H9 (cell line): ENCODE measurements at regions not wholly inside any gene's neighbourhood (a gene's known extent, or its start where the extent isn't known, plus 50 kb on each side); places are given as distances from the start of the nearest gene placed in this dataset.

Experiments used
- DNase-seq: peaks from one replicate; pipeline ENCODE4 v3.0.0-alpha.2; 2017
- H2AFZ ChIP-seq: one replicate; pipeline ENCODE4 v1.6.1; 2013; ENCODE audit warnings: mild to moderate bottlenecking, low read length, control low read depth, moderate library complexity
- H2AK5ac ChIP-seq: 2 replicates; pipeline ENCODE4 v1.6.1; 2013; ENCODE audit warnings: low read length, control low read depth, mixed read lengths; ENCODE audit not compliant: insufficient read length
- H2BK120ac ChIP-seq: one replicate; pipeline ENCODE4 v1.6.1; 2013; ENCODE audit warnings: low read depth, mild to moderate bottlenecking, low read length, control low read depth, inconsistent platforms; ENCODE audit not compliant: poor library complexity, severe bottlenecking
- H2BK12ac ChIP-seq: 2 replicates; pipeline ENCODE4 v1.6.1; 2013; ENCODE audit warnings: low read length, control low read depth, mixed read lengths, low read depth; ENCODE audit not compliant: insufficient read length
- H2BK15ac ChIP-seq: 2 replicates; pipeline ENCODE4 v1.6.1; 2013; ENCODE audit warnings: low read depth, low read length, control low read depth
- H2BK20ac ChIP-seq: one replicate; pipeline ENCODE4 v1.6.1; 2013; ENCODE audit warnings: low read depth, mild to moderate bottlenecking, low read length, control low read depth, inconsistent platforms; ENCODE audit not compliant: poor library complexity, severe bottlenecking
- H2BK5ac ChIP-seq: 2 replicates; pipeline ENCODE4 v1.6.1; 2013; ENCODE audit warnings: low read length, control low read depth, mixed read lengths; ENCODE audit not compliant: insufficient read length
- H3K14ac ChIP-seq: 2 replicates; pipeline ENCODE4 v1.6.1; 2013; ENCODE audit warnings: low read length, control low read depth; ENCODE audit not compliant: insufficient read depth
- H3K18ac ChIP-seq: 2 replicates; pipeline ENCODE4 v1.6.1; 2013; ENCODE audit warnings: low read depth, mild to moderate bottlenecking, mixed read lengths, low read length, control low read depth; ENCODE audit not compliant: insufficient read length
- H3K23ac ChIP-seq: 2 replicates; pipeline ENCODE4 v1.6.1; 2013; ENCODE audit warnings: low read length, control low read depth, mixed read lengths, low read depth; ENCODE audit not compliant: insufficient read length
- H3K23me2 ChIP-seq: 2 replicates; pipeline ENCODE4 v1.6.1; 2013; ENCODE audit warnings: low read depth, mild to moderate bottlenecking, mixed read lengths, low read length, control low read depth; ENCODE audit not compliant: insufficient read length, poor library complexity, severe bottlenecking
- H3K27ac ChIP-seq: 2 replicates; pipeline ENCODE4 v1.5.1; 2013; ENCODE audit warnings: low read length, control low read depth, mixed read lengths, low read depth; ENCODE audit not compliant: insufficient read length
- H3K27me3 ChIP-seq: 2 replicates; pipeline ENCODE4 v1.6.1; 2013; ENCODE audit warnings: low read length, control low read depth, inconsistent platforms; ENCODE audit not compliant: insufficient read depth
- H3K4ac ChIP-seq: 2 replicates; pipeline ENCODE4 v1.6.1; 2013; ENCODE audit warnings: low read depth, mild to moderate bottlenecking, control low read depth, inconsistent platforms, low read length, moderate library complexity
- H3K4me1 ChIP-seq: 2 replicates; pipeline ENCODE4 v1.6.1; 2013; ENCODE audit warnings: low read length, control low read depth, inconsistent platforms; ENCODE audit not compliant: insufficient read depth
- H3K4me2 ChIP-seq: 2 replicates; pipeline ENCODE4 v1.6.1; 2013; ENCODE audit warnings: low read length, control low read depth, mixed read lengths; ENCODE audit not compliant: insufficient read length, insufficient read depth
- H3K56ac ChIP-seq: 2 replicates; pipeline ENCODE4 v1.6.1; 2013; ENCODE audit warnings: low read depth, mild to moderate bottlenecking, mixed read lengths, low read length, control low read depth; ENCODE audit not compliant: insufficient read length
- H3K79me1 ChIP-seq: 2 replicates; pipeline ENCODE4 v1.6.1; 2013; ENCODE audit warnings: low read depth, mild to moderate bottlenecking, moderate library complexity, low read length, control low read depth, inconsistent platforms; ENCODE audit not compliant: insufficient read depth, poor library complexity, severe bottlenecking
- H3K79me2 ChIP-seq: 2 replicates; pipeline ENCODE4 v1.6.1; 2013; ENCODE audit warnings: low read length, control low read depth, inconsistent platforms; ENCODE audit not compliant: insufficient read depth
- H3K9ac ChIP-seq: 2 replicates; pipeline ENCODE4 v1.6.1; 2013; ENCODE audit warnings: low read length, control low read depth, mixed read lengths; ENCODE audit not compliant: insufficient read length; ENCODE audit errors: extremely low read depth
- H3K9me3 ChIP-seq: one replicate; pipeline ENCODE4 v1.6.1; 2013; ENCODE audit warnings: low read depth, low read length, inconsistent platforms; ENCODE audit not compliant: control insufficient read depth
- H3T11ph ChIP-seq: one replicate; pipeline ENCODE4 v1.6.1; 2013; ENCODE audit warnings: mild to moderate bottlenecking, low read length, control low read depth, inconsistent platforms
- H4K20me1 ChIP-seq: one replicate; pipeline ENCODE4 v1.6.1; 2013; ENCODE audit not compliant: control insufficient read depth, insufficient read length, insufficient read depth
- H4K5ac ChIP-seq: 2 replicates; pipeline ENCODE4 v1.6.1; 2013; ENCODE audit warnings: low read depth, mild to moderate bottlenecking, mixed read lengths, low read length, control low read depth; ENCODE audit not compliant: insufficient read length
- H4K8ac ChIP-seq: replicated peaks from 2 replicates; pipeline ENCODE4 v1.6.1; 2013; ENCODE audit warnings: low read length, control low read depth, mixed read lengths, low read depth; ENCODE audit not compliant: insufficient read length
- H4K91ac ChIP-seq: 2 replicates; pipeline ENCODE4 v1.6.1; 2013; ENCODE audit warnings: low read depth, mild to moderate bottlenecking, moderate library complexity, mixed read lengths, low read length, control low read depth; ENCODE audit not compliant: insufficient read length
- H3K27ac Mint-ChIP-seq, 3 experiments: 2 replicates in 2 of 3; 3 replicates in 1 of 3; pipeline ENCODE4 v1.8.0; 2020 to 2021; ENCODE audit warnings: mixed read lengths in 3 of 3, mild to moderate bottlenecking in 1 of 3, moderate library complexity in 1 of 3
- H3K27me3 Mint-ChIP-seq: 2 replicates; pipeline ENCODE4 v1.8.0; 2021; ENCODE audit warnings: low read depth, mild to moderate bottlenecking, moderate library complexity, mixed read lengths
- H3K36me3 Mint-ChIP-seq, 3 experiments: 2 replicates in 2 of 3; 3 replicates in 1 of 3; pipeline ENCODE4 v1.8.0; 2020 to 2021; ENCODE audit warnings: low read depth in 3 of 3, mixed read lengths in 3 of 3; ENCODE audit not compliant: insufficient read depth in 1 of 3
- H3K4me1 Mint-ChIP-seq, 2 experiments: 2 replicates each; pipeline ENCODE4 v1.8.0; 2020; ENCODE audit warnings: mixed read lengths in 2 of 2
- H3K4me3 Mint-ChIP-seq, 2 experiments: 2 replicates in 1 of 2; 3 replicates in 1 of 2; pipeline ENCODE4 v1.8.0; 2020 to 2021; ENCODE audit warnings: mild to moderate bottlenecking in 2 of 2, mixed read lengths in 2 of 2, moderate library complexity in 1 of 2
- H3K9me3 Mint-ChIP-seq, 2 experiments: 2 replicates in 1 of 2; 3 replicates in 1 of 2; pipeline ENCODE4 v1.8.0; 2020; ENCODE audit warnings: mild to moderate bottlenecking in 2 of 2, mixed read lengths in 2 of 2, moderate library complexity in 1 of 2
- CTCF ChIP-seq: fragments of 200-600 bp; sonication (generic); conservative IDR thresholded peaks from 3 replicates; pipeline ENCODE4 v1.8.0; 2021; ENCODE audit warnings: antibody characterized with exemption, mild to moderate bottlenecking
- WGBS: extraction: QIAGEN DNeasy Blood & Tissue Kit; methylation state at CpG from one replicate; pipeline ENCODE4 v1.1.7; 2013; ENCODE audit warnings: missing lambda C conversion rate, low lambda C conversion rate, mixed read lengths; ENCODE audit not compliant: insufficient read length; ENCODE audit errors: extremely low coverage; 5-methylcytosine and 5-hydroxymethylcytosine counted together

GRCh38 chrX:78603908-78604307 lies 55.2 kb downstream of the RTL3 start:
- Histone ChIP-seq H3K4me1 (no peaks in the 10 kb centered on the region), H3K79me2 (no peaks in the 10 kb centered on the region), H3K23ac (no peak overlapping the region), H3K79me1 (no peaks in the 10 kb centered on the region), H2BK120ac (no peak overlapping the region), H4K20me1 (no peaks in the 10 kb centered on the region), H3K9ac (no peak overlapping the region), H3T11ph (no peak overlapping the region), H2BK20ac (no peak overlapping the region), H4K91ac (no peak overlapping the region), H3K27ac (no peak overlapping the region), H3K27me3 (no peaks in the 10 kb centered on the region), H3K23me2 (no peaks in the 10 kb centered on the region), H2BK15ac (no peak overlapping the region), H3K14ac (no peak overlapping the region), H3K4me2 (no peak overlapping the region), H4K8ac (no peak overlapping the region), H2BK12ac (no peak overlapping the region), H2AFZ (no peak overlapping the region), H3K18ac (no peak overlapping the region), H3K4ac (no peak overlapping the region), H2AK5ac (no peak overlapping the region), H3K56ac (no peak overlapping the region), H4K5ac (no peak overlapping the region), H2BK5ac (no peak overlapping the region), H3K9me3 (peaks cover 13% of the 10 kb centered on the region)
- H3K27me3 Mint-ChIP-seq = no peaks in the 10 kb centered on the region; the same call in 1 of the 2 replicates
- H3K27ac Mint-ChIP-seq = no peak overlapping the region
- no peak overlapping the region for H3K4me3 Mint-ChIP-seq
- no CpG with 5 or more reads among the region's 2 CpGs for WGBS
- H3K4me1 Mint-ChIP-seq = peaks cover 4 to 5% of the 10 kb centered on the region in 2 experiments; a peak in 3 of 4 replicates
- peaks cover 2 to 5% (median 4%) of the 10 kb centered on the region in 3 experiments; a peak in 3 of 7 replicates for H3K36me3 Mint-ChIP-seq
- no peak for DNase-seq
- H3K9me3 Mint-ChIP-seq = peaks cover 46 to 57% of the 10 kb centered on the region in 2 experiments
- no peak for TF ChIP-seq CTCF
